ENCODE measurements at regions not wholly inside any gene's neighbourhood (a gene's known extent, or its start where the extent isn't known, plus 50 kb on each side); places are given as distances from the start of the nearest gene placed in this dataset.

GRCh38 chr3:8317661-8318649, 183.7 kb upstream of the LMCD1 start:
- TF ChIP-seq CTCF (IDR thresholded peaks at IDR 0.05) = no peak
- TF ChIP-seq POLR2AphosphoS5 (IDR thresholded peaks at IDR 0.05) = no peak
- TF ChIP-seq POLR2A (IDR thresholded peaks at IDR 0.05) = no peak
- no peak for TF ChIP-seq EP300 (IDR thresholded peaks at IDR 0.05)

All from stomach (tissue), 4 donors.